Fibroblast of pulmonary artery (primary cell): ENCODE measurements at regions not wholly inside any gene's neighbourhood (a gene's known extent, or its start where the extent isn't known, plus 50 kb on each side); places are given as distances from the start of the nearest gene placed in this dataset.
"Not testable (repeated sequence)": the region's sequence is repeated elsewhere in the genome, so short reads cannot be mapped to it uniquely, and the experiment has no call there.

Source experiments
- DNase-seq: peaks from one replicate; pipeline ENCODE4 v3.0.0-alpha.2; 2010; ENCODE audit warnings: low read depth
- H3K4me3 ChIP-seq: replicated peaks from 2 replicates; pipeline ENCODE4 v1.5.1; 2011; ENCODE audit warnings: low read depth, mild to moderate bottlenecking, control low read depth, low read length, moderate library complexity
- TF ChIP-seq, protein P1 (sequence below): IDR thresholded peaks from 2 replicates; pipeline ENCODE4 v1.5.1; 2011; ENCODE audit warnings: mild to moderate bottlenecking, control low read depth, low read length, inconsistent platforms; ENCODE audit errors: missing control alignments

GRCh38 chr7:156578978-156579430, 61.6 kb upstream of the RNF32 start:
- DNase-seq = no peak
- no peak overlapping the region for H3K4me3 ChIP-seq
- TF ChIP-seq, protein P1, sequence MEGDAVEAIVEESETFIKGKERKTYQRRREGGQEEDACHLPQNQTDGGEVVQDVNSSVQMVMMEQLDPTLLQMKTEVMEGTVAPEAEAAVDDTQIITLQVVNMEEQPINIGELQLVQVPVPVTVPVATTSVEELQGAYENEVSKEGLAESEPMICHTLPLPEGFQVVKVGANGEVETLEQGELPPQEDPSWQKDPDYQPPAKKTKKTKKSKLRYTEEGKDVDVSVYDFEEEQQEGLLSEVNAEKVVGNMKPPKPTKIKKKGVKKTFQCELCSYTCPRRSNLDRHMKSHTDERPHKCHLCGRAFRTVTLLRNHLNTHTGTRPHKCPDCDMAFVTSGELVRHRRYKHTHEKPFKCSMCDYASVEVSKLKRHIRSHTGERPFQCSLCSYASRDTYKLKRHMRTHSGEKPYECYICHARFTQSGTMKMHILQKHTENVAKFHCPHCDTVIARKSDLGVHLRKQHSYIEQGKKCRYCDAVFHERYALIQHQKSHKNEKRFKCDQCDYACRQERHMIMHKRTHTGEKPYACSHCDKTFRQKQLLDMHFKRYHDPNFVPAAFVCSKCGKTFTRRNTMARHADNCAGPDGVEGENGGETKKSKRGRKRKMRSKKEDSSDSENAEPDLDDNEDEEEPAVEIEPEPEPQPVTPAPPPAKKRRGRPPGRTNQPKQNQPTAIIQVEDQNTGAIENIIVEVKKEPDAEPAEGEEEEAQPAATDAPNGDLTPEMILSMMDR = no peak

DNA sequence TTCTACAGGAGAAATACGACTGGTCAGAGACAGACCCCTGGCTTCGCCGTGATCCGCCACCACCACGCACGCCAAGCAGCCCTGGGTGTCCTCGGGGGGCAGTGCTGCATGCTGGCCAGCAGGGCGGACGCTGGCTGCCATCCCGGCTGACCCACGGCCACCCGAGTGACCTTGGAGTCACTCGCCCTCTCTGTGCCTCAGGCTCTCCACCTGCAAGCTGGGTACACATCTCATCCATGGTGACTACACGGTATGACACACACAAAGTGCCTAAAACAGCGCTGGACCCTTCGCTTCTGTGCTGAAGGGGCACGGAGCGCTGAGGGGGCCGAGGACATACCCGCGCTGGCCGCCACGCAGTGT, 62.0 kb upstream of the RNF32 start:
- TF ChIP-seq, protein P1 = no peak
- no peak overlapping the region for H3K4me3 ChIP-seq
- DNase-seq = no peak

DNA sequence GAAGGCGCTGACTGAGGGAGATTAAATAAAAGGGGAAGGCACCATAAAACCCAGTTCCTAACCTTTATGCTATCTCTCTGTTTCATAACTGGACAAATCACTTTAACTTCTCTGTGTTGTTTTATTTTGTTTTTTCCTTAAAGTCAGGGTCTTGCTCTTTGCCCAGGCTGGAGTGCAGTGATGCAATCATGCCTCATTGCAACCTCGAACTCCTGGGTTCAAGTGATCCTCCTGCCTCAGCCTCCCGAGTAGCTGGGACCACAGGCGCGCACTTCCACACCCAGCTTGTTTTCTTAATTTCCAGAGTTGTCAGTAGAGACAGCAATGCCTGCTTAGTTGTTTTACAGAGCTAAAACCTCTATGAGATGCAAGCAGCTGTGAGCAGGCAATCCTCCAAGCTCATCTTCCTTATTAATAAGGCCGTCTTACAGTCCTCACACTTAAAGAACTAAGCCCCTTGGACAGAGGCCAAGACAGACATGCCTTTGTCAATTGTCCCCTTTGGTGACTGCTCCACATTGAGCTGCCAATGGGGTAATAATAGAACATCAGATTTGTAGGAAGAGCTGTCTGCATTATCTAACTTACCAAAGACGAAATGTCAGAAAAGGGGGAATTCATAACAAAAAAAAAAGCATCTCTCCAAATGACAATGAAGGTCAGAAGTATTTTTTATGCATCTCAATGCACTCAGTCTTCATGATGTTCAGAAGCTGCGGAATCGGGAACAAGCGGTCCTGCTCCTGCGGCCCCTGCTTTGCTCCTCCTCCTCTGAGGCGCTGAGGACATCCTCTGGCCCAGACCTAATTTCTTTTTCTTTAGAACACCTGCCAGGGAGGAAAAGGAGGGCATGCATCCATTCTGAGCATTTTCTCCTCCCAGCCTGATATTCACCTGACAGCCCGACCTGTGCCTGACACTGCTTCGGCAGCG, 62.7 kb upstream of the RNF32 start:
- TF ChIP-seq, protein P1 = no peak
- H3K4me3 ChIP-seq = no peak overlapping the region
- no peak for DNase-seq

DNA sequence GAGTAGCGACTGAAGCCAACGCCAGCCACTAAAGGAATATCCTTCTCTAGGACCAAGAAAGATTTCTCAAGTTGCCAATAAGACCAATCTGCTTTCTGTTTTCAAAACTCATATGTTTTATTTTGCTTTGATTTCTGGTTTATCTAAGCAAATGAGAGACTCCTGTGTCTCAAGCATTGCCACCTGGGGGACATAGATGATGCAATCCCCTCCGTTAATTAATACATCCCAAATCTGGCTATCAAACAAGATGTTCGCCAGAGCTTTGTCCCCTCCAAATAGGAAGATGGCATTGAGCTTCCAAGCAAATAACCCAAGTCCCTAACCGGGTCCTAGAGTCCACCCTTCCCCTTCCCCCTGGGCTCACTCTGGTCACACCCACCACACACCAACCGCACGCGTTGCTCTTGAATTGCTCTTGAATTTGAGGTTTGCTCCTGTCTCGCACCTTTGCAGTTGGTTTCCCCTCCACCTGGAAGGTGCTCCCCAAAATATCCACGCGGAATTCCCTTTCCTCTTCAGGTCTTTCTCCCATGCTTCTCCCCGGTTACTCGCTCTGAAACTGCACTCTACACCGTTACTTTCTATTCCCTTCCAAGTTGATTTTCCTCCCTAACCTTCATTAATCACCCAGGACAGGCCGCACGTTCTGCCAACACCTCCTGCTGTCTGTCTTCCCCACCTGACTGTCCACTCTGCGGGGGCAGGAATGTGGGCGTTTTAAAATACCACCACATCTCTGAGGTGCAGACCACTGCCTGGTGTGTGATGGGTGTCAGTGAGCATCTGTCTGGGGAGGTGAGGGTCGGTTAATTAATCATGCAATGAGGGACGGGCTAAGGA, 64.1 kb upstream of the RNF32 start:
- TF ChIP-seq, protein P1 = no peak
- DNase-seq = no peak
- H3K4me3 ChIP-seq = no peak overlapping the region

GRCh38 chr7:156568258-156568657, 72.3 kb upstream of the RNF32 start:
- no peak for DNase-seq
- TF ChIP-seq, protein P1 = no peak
- H3K4me3 ChIP-seq = no peak overlapping the region

DNA sequence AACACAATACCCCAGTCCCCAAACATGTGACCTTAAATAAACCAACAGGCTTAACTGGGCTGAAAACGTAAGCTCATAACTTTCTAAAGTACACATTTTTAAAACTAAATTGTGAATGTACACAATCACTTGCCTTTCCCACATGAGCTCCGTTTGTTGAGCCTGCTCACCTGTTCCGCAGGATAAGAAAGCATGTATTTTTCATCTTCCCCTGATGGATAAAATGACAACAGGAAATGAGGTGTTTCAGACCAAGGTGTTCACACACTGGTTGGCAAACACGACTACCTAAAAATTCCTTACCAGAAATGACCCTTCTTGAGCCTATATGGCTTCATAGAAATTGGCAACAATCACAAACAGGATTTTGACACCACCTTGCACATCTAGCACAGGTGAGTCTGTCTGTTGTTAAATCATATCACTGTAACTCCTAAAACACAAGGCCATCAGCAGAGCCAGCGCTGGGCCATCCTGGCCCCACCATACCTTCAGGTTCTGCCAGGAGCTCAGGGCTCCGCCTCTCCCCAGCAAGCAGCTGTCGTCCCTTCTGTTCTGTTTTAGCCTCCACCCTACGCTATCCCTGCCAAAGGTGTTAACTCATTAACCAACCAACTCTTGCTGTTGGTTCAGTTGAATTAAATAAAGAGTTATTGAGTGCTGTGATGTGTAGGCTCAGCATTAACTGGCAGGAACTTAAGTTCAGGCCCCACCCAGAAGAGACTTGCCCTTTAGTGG, 73.6 kb upstream of the RNF32 start:
- DNase-seq = no peak
- H3K4me3 ChIP-seq = no peak overlapping the region
- TF ChIP-seq, protein P1 = no peak

DNA sequence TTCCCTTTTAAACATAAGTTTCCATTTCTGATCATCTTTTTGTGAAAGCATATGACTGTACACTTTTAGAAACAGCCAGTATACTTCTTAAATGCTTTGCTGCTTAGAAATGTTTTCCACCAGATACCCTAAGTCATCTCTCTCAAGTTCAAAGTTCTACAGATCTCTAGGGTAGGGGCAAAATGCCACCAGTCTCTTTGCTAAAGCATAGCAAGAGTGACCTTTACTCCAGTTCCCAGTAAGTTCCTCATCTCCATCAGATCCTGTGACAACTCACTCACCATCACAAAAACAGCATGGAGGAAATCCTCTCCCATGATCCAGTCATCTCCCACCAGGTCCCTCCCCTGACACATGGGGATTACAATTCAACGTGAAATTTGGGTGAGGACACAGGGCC, 75.6 kb upstream of the RNF32 start:
- H3K4me3 ChIP-seq, DNase-seq: not testable (repeated sequence)
